GM19240 (cell line): ENCODE measurements at regions not wholly inside any gene's neighbourhood (a gene's known extent, or its start where the extent isn't known, plus 50 kb on each side); places are given as distances from the start of the nearest gene placed in this dataset.

Experiments
- DNase-seq: peaks from one replicate; pipeline ENCODE4 v3.0.0; 2011; ENCODE audit warnings: low spot score; ENCODE audit not compliant: insufficient read length

DNA sequence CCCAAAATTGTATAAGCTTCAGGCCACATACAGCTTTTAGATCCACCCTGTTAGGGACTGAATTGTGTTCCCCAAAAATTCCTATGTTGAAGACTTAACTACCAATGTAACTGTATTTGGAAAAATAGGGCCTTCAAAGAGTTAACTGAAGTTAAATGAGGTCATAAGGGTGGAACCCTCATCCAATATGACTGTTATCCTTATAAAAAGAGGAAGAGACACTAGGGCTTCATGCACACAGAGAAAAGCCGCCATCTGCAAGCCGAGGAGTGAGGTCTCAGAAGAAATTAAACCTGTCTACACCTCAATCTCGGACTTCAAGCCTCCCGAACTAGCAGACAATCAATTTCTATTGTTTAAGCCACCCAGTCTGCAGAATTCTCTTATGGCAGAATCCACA is 317.9 kb upstream of the NFE2L3 start:
- no peak for DNase-seq

DNA sequence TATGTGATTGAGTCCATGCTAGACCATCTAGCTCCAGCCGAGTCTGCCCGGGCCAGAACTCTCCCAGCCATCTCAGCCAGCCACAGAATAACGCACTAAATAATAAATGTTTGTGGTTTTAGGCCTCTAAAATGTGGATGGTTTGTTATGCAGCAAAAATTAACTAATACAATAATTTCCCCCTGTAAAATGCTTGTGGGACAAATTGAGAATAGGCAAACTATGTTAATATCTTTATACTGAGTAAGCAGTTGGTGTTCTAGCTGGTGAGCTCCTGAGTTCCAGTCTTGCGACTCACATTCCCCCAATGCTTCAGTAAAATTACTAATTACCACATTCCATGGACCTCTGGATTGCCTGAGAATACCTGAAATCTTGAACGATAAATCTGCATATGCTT is 316.8 kb upstream of the NFE2L3 start:
- no peak for DNase-seq

- DNase-seq = no peak
Measured at GRCh38 chr7:25839084-25839769, 312.8 kb upstream of the NFE2L3 start.

DNA sequence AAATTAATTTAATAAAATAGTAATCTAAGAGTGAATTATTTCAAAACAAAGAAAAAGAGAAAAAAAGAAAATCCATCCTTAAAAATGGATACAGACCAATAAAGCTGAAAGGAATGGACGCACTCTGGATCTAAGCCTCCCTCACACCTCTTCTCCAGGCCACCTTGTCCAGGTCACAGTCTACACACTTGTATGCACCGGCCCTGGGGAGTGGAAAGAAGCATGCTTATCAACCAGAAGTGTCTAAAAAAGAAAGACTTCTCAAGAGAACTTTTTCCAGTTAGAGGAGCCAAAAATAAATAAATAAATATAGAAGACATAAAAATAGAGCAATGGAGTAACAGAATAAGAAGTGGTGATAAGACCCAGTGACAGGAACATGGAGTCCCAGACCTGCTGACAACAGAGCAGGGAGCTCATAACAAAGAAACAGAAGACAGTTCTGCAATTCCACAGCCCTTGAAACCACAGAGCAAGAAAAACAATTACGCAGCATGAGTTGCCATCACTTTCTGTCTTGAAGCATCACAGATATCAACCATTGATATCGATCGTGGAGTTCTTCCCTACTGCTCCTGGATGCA is 311.7 kb upstream of the NFE2L3 start:
- DNase-seq = no peak

DNA sequence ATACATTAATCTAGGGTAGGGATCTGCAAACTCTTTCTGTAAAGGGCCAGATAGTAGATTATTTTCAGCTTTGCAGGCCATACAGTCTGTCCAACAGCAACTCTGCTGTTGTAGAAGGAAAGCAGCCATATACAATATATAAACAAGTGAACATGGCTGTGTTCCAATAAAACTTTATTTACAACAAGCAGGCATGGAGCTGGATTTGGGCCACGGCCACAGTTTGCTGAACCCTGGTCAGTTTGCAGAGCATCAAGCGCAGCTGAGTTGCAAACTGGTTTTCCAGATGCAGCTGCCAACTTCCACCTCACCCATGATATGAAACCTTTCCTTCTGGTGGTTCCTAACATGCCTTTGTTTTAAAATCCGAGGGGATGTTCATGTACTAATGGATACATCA is 310.4 kb upstream of the NFE2L3 start:
- DNase-seq = no peak

DNA sequence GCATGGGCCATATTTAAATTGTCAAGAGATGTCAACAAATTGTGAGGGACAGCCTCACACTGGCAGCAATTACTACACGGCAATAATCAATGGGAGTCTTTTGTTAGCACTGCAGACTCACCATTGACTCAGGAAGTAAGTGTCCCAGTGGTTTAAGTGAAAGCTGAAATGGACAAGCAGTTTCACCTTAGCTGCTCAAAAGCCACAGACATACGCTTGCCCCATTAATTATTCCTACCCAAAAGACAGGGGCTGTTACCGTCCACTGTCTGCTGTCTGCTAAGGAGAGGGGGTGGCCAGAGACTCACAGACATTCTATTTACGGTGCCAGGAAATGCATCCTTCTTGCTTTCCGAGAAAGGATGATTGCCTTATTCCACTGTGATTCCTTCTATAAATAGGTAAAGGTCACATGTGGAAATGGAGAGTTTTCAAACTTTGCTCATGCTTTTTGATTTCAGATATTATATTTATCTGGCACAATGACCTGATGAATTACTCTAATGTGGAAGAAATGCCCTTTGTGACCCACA is 309.7 kb upstream of the NFE2L3 start:
- no peak for DNase-seq

GRCh38 chr7:25843467-25843866 is 308.5 kb upstream of the NFE2L3 start:
- DNase-seq = no peak

DNA sequence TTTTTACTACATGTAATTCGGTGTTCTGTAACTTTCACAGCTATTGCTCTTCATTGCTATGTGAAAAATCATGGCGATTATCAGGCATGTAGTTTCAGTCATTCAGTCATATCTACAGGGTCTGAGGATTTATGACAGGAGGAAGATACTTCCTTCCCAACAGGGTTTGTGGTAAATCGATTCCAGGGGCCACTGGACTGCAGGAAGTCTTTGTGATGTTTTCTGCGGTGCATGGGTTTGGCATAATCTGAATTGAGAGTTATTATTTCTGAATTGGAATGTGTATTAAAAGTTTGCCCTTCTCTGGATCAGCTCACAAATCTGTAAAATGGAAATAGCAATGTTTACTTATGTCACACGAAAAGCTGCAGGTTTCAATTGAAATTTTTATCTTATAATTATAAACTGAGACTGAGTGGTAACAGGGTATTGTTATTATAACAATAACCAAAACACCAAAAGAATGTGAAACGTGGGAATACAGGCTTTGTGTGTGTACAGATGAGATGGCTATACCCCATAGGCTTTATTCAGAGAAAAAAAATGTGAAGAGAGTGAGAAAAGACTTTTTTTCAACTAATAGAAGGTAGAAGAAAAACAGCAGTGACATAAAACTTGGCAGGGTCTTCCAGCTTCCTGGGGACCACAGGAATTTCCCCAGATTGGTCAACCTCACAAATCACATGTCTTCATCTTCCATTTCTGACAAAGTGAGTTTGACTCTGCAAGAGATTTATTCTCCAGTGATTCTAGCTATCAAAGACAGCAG is 307.7 kb upstream of the NFE2L3 start:
- DNase-seq = no peak

GRCh38 chr7:25845464-25845863 is 306.5 kb upstream of the NFE2L3 start:
- DNase-seq = no peak

GRCh38 chr7:25846722-25847121 is 305.3 kb upstream of the NFE2L3 start:
- no peak for DNase-seq

GRCh38 chr7:25847336-25848070 is 304.5 kb upstream of the NFE2L3 start:
- no peak for DNase-seq

- DNase-seq = no peak
Measured at GRCh38 chr7:25849500-25850184, 302.4 kb upstream of the NFE2L3 start.

- no peak for DNase-seq
Measured at GRCh38 chr7:25850216-25850615, 301.8 kb upstream of the NFE2L3 start.

GRCh38 chr7:25850735-25851134 is 301.3 kb upstream of the NFE2L3 start:
- DNase-seq = no peak

DNA sequence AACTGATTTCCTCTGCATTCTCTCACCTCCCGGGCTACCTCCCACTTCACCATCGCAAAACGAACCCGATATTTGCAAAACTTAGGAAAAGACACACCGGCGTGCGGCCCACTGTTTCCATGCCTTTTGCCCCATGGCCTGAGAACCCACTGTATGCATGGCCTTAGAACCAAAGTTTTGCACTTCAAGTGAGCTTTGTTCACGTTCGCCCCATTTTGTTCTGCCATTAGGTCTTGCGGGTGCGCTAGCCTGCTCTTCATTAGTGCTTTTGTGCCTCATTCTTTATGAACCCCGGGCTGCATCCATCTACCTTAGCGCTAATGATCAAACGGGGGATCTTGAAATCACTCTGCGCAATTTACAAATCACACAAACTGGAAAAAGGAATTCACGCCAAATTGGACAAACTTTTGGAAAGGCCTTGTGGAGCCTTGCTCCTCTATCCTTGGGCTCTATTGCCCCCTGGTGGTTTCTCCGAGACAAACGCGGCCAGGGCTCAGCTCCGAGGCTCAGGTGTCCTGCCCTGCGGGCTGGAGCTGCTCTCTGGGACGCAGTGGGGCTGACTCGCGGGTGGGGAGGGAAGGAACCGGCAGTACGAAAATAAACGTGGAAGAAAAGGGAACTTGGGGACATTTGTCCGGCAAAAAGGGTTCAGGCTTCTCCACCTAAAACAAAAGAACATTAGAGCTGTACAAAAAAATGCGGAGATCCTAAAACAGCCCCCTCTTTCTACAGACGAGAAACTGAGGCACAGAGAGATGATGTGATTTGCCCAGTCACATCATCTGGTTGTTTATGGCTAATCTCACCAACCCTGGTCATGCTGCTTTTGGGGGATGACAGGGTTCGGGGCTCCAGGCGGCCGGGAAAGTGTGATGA is 300.4 kb upstream of the NFE2L3 start:
- peak; percentile 16 for DNase-seq

- DNase-seq = no peak
Measured at GRCh38 chr7:25852211-25852938, 299.6 kb upstream of the NFE2L3 start.

GRCh38 chr7:25852939-25853271 is 299.1 kb upstream of the NFE2L3 start:
- no peak for DNase-seq

GRCh38 chr7:25853314-25853713 is 298.7 kb upstream of the NFE2L3 start:
- DNase-seq = no peak

GRCh38 chr7:25854059-25854458 is 297.9 kb upstream of the NFE2L3 start:
- DNase-seq = no peak
